HEK293T (cell line): ENCODE measurements at regions not wholly inside any gene's neighbourhood (a gene's known extent, or its start where the extent isn't known, plus 50 kb on each side); places are given as distances from the start of the nearest gene placed in this dataset.

ENCODE experiments used
- CTCF ChIA-PET: fragments of 350-600 bp; formaldehyde crosslinking; extraction: SDS; loops from one replicate; lab custom pipeline; 2021; ENCODE audit warnings: antibody characterized with exemption, inconsistent platforms; lab: Yijun Ruan, JAX
- POLR2A ChIA-PET: fragments of 350-600 bp; formaldehyde crosslinking; extraction: SDS; loops from one replicate; lab custom pipeline; 2020; ENCODE audit warnings: antibody characterized with exemption, inconsistent platforms; lab: Yijun Ruan, JAX
- DNase-seq: peaks from one replicate; pipeline ENCODE4 v3.0.0; 2012; ENCODE audit warnings: mixed read lengths; ENCODE audit errors: extremely low spot score
- ARNT ChIP-seq: fragments of 450-650 bp; IDR thresholded peaks from 2 replicates; pipeline ENCODE4 v1.6.1; 2017; ENCODE audit warnings: mild to moderate bottlenecking
- BHLHE40 ChIP-seq: fragments of 450-650 bp; IDR thresholded peaks from 2 replicates; pipeline ENCODE4 v1.6.1; 2016; ENCODE audit warnings: mild to moderate bottlenecking, moderate library complexity, borderline replicate concordance
- CTBP1 ChIP-seq: fragments of 450-650 bp; IDR thresholded peaks from 2 replicates; pipeline ENCODE4 v1.6.1; 2016; ENCODE audit warnings: borderline replicate concordance
- ELF4 ChIP-seq: fragments of 450-650 bp; IDR thresholded peaks from 2 replicates; pipeline ENCODE4 v1.6.1; 2017; ENCODE audit warnings: antibody characterized with exemption
- FOXA1 ChIP-seq: fragments of 450-650 bp; IDR thresholded peaks from 2 replicates; pipeline ENCODE4 v1.6.1; 2016; ENCODE audit warnings: mild to moderate bottlenecking
- FOXK2 ChIP-seq: fragments of 450-650 bp; IDR thresholded peaks from 2 replicates; pipeline ENCODE4 v1.6.1; 2016; ENCODE audit warnings: mild to moderate bottlenecking
- FOXM1 ChIP-seq: fragments of 450-650 bp; IDR thresholded peaks from 2 replicates; pipeline ENCODE4 v1.6.1; 2017; ENCODE audit warnings: mild to moderate bottlenecking, borderline replicate concordance
- HDGF ChIP-seq: fragments of 450-650 bp; IDR thresholded peaks from 2 replicates; pipeline ENCODE4 v1.6.1; 2017; ENCODE audit warnings: antibody characterized with exemption, borderline replicate concordance
- L3MBTL2 ChIP-seq: fragments of 450-650 bp; conservative IDR thresholded peaks from 2 replicates; pipeline ENCODE4 v1.6.1; 2016; ENCODE audit warnings: mild to moderate bottlenecking
- LEF1 ChIP-seq: fragments of 450-650 bp; IDR thresholded peaks from 2 replicates; pipeline ENCODE4 v1.6.1; 2017; ENCODE audit warnings: mild to moderate bottlenecking, borderline replicate concordance
- NFRKB ChIP-seq: fragments of 450-650 bp; IDR thresholded peaks from 2 replicates; pipeline ENCODE4 v1.6.1; 2016; ENCODE audit warnings: mild to moderate bottlenecking, moderate library complexity
- SP1 ChIP-seq: fragments of 450-650 bp; IDR thresholded peaks from 2 replicates; pipeline ENCODE4 v1.6.1; 2017
- SUZ12 ChIP-seq: fragments of 450-650 bp; IDR thresholded peaks from 2 replicates; pipeline ENCODE4 v1.6.1; 2016; ENCODE audit warnings: mild to moderate bottlenecking
- TARDBP ChIP-seq: fragments of 450-650 bp; IDR thresholded peaks from 2 replicates; pipeline ENCODE4 v1.6.1; 2016
- ZNF384 ChIP-seq: fragments of 450-650 bp; IDR thresholded peaks from 2 replicates; pipeline ENCODE4 v1.6.1; 2016
- TF ChIP-seq, protein P1 (sequence below): fragments of 450-650 bp; IDR thresholded peaks from 2 replicates; pipeline ENCODE4 v1.6.1; 2016

DNA sequence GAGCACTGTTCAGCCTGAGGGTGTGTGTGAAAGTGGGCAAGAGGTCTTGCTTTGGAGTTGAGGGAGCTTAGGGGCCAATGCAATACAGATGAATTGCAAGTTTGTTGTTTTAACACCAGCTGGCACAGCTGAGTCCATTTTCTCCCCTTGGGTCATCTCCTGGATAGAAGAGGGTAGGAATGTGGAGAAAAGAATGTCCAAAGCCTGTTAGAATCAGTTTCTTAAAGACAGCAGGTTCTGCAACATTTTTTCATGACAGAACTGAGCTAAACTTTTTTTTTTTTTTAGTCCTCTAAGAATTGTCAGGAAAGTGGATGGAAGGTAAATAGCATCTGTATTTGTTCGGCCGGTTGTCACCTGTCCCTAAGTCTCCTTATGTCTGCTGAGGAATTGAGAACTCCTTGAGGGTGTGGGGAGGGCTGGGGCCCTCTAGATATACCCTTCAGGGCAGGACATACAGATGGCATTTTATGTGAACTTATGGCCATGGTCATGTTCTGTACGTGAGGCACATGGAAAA, 211.1 kb upstream of the CADM1 start:
- no peak for DNase-seq
- TF ChIP-seq BHLHE40, result no peak
- no peak for TF ChIP-seq HDGF
- no peak for TF ChIP-seq CTBP1
- no peak for TF ChIP-seq FOXM1
- no peak for TF ChIP-seq ELF4
- TF ChIP-seq SP1, result no peak
- TF ChIP-seq, protein P1, sequence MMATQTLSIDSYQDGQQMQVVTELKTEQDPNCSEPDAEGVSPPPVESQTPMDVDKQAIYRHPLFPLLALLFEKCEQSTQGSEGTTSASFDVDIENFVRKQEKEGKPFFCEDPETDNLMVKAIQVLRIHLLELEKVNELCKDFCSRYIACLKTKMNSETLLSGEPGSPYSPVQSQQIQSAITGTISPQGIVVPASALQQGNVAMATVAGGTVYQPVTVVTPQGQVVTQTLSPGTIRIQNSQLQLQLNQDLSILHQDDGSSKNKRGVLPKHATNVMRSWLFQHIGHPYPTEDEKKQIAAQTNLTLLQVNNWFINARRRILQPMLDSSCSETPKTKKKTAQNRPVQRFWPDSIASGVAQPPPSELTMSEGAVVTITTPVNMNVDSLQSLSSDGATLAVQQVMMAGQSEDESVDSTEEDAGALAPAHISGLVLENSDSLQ, result no peak
- TF ChIP-seq LEF1, result no peak
- TF ChIP-seq FOXK2, result no peak
- no peak for TF ChIP-seq FOXA1
- no peak for TF ChIP-seq SUZ12
- ChIA-PET POLR2A (no interaction called here), CTCF (no interaction called here)

DNA sequence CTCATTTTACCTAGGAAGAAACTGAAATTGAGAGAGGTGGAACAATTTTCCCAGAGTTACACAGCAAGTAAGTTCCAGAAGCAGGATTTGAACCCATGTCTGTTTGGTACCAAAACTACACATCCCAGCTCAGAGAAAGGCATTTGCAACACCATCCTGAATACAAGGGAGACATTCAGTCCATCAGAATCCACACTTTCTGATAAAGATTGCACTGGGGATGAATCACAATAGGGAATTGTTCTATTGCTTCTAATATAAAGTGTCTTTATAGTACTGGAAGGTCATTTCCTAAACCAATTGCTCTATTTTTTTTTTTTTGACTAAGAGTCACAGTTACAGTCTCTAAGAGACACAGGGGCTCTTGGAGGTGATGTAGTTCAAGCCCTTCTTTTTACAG, 208.1 kb upstream of the CADM1 start:
- DNase-seq, result no peak
- TF ChIP-seq CTBP1 (no peak), TARDBP (no peak)
- CTCF ChIA-PET, result no interaction called here
- POLR2A ChIA-PET, result no interaction called here

DNA sequence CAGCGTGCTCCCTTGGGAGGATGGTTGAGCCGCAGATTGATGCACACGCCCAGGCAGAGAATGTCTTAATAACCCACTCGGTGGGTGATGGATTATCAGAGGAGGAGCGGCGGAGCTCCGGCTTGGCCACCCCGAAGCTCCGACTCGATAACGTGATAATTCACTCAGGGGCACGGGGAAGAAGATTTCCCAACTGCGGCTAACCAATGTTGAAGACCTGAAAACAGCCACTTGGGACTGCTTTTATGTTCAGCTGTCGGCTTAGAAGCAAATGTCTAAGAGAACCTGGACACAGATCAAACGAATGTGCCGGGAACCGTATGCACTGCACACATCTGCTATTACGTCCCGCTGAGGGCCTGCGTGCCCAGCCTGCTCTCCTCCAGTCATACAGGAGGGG, 206.8 kb upstream of the CADM1 start:
- ChIA-PET CTCF (no interaction called here), POLR2A (no interaction called here)
- TF ChIP-seq ARNT, result no peak
- no peak for TF ChIP-seq ZNF384
- TF ChIP-seq FOXA1, result no peak
- TF ChIP-seq FOXM1, result no peak
- TF ChIP-seq LEF1, result no peak
- no peak for TF ChIP-seq ELF4
- no peak for DNase-seq

DNA sequence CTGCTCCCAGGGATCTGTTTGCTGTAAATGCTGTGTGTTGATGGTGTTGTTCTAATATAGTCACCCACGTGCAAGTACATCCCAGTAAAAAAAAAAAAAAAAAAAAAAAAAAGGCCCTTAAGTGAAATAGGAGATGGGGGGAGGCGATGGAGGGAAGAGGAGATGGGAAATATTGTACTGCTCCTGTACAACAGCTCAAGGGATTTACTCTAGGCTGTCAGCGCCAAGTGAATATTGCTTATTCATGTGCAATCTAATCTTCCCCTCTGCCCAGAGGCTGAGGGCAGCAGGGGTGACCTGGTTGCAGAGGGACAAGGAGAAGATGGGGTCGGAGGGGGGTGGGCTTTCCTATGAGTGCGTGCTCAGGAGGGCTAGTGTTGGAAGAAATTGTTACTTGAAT, 206.2 kb upstream of the CADM1 start:
- CTCF ChIA-PET, result no interaction called here
- no peak for TF ChIP-seq ARNT
- no peak for TF ChIP-seq ELF4
- TF ChIP-seq SUZ12, result no peak
- no peak for DNase-seq
- POLR2A ChIA-PET, result no interaction called here

DNA sequence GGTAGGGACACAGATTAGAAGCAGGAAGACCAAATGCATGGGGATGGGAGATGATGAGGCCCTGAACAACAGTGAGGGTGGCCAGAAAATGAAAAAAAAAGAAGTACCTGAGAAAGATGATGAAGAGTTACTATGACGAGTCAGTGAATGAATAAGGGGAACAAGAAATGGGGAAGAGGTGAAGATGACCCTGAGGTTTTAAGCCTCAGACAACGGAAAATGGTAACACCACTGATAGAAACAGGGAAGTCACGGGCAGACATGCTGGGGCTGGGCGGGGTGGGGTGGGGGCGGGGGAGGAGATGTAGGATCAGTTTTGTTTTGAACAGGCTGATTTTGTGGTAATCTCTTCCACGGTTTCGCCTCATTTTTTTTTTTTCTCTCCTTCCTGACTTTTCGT, 205.1 kb upstream of the CADM1 start:
- ChIA-PET POLR2A (no interaction called here), CTCF (no interaction called here)
- DNase-seq, result no peak
- TF ChIP-seq TARDBP (no peak), ARNT (no peak), CTBP1 (no peak), ZNF384 (no peak), ELF4 (no peak), FOXK2 (no peak), SP1 (no peak), NFRKB (no peak), HDGF (no peak), LEF1 (no peak), SUZ12 (no peak), L3MBTL2 (no peak), FOXA1 (no peak), BHLHE40 (no peak), FOXM1 (no peak)
- TF ChIP-seq, protein P1, result no peak

DNA sequence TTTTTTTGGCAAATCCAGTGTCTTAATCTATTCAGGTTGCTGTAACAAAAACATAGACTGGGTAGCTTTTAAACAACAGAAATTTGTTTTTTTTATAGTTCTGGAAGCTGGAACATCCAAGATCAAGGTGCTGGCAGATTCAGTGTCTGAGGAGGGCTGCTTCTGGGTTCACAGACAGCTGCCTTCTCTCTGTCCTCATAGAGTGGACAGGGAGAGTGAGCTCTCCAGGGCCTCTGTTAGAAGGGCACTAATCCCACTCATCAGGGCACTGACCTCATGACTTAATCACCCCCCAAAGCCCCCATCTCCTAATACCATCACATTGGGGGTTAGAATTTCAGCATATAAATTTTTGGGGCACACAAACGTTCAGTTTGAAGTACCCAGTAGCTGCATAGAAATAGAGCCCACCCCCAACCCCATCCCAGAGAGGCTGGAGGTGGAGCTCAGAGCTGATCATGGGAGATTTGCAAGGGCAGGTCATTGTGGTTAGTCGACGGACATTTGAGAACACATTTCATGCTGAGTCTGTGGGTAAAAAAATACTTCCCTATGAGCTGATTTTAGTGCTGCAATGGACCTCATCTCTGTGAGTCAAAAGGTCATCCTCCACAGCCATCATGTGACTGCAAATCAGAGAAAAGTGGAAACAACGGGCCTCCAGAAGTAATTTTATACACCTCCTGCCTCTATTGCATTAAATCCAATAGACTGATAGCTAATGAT, 203.1 kb upstream of the CADM1 start:
- DNase-seq, result no peak
- CTCF ChIA-PET, result interaction anchor here (0.6 to 2.1 kb wide), 2 partner anchors 28 to 118 kb away, joined by 3 to 9 read pairs; no protein-coding TSS in a partner anchor
- TF ChIP-seq FOXM1, result no peak
- TF ChIP-seq CTBP1, result no peak
- no peak for TF ChIP-seq NFRKB
- no peak for TF ChIP-seq TARDBP
- POLR2A ChIA-PET, result no interaction called here

DNA sequence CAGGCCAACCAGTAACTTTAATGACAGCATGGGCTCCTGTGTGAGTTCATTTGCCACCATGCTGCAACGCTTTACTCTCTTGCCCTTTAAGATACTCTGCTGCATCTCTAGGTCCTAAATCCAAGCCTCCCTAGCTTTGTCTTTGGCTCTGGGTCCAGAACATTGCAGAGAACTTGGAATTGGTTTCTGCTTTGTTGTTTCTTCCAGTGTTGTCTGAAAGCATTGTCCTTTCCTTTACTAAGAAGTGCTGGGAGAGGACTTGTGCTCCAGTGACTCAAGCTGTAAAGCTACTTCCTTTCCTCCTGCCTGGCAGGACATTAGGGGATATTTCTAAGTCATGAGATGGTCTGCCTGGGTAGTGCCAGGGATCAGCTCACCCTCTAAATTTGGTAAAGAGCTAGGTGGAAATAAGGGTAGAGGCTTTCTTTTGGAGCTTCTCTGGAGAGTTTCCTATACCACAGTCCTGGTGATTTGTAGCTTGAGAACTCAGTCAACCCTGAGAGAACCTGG, 202.5 kb upstream of the CADM1 start:
- DNase-seq, result no peak
- TF ChIP-seq LEF1 (no peak), FOXA1 (no peak), SUZ12 (no peak), L3MBTL2 (no peak), ZNF384 (no peak), NFRKB (no peak), BHLHE40 (no peak)
- TF ChIP-seq, protein P1, result no peak
- CTCF ChIA-PET, result interaction anchor here (0.6 to 2.1 kb wide), 2 partner anchors 28 to 119 kb away, joined by 3 to 9 read pairs; no protein-coding TSS in a partner anchor
- POLR2A ChIA-PET, result no interaction called here
